NCI-H2227 (cell line): ENCODE measurements at regions not wholly inside any gene's neighbourhood (a gene's known extent, or its start where the extent isn't known, plus 50 kb on each side); places are given as distances from the start of the nearest gene placed in this dataset.
"Not testable (repeated sequence)": the region's sequence is repeated elsewhere in the genome, so short reads cannot be mapped to it uniquely, and the experiment has no call there.

ENCODE experiments used
- DNase-seq: peaks from one replicate; lab custom pipeline; 2025; ENCODE audit not compliant: unreplicated experiment; lab: John Stamatoyannopoulos, UW

- DNase-seq, result peak; percentile 24
Observed at GRCh38 chr11:116384407-116384806, 388.4 kb downstream of the BUD13 start.

GRCh38 chr11:116379185-116379828 is 393.5 kb downstream of the BUD13 start:
- no peak for DNase-seq

DNA sequence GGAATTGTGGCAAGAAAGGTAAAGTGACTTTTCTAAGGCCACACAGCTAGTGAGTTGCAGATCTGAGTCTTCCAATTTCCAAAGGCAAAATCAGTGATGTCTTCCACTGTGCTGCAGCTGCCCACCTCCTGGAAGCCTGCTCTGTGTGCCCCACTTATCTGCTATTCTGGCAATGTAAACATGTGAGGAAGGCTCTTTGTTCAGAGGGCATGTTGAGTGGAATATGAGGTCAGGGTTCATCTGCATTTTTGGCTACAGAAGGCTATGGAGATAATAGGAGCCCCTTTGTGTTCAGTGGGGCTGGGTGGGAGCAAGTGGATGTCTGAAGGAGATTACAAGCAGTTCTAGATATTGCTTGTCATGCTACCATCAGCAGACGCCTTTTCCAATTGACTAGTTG is 396.2 kb downstream of the BUD13 start:
- peak; percentile 83 for DNase-seq

DNA sequence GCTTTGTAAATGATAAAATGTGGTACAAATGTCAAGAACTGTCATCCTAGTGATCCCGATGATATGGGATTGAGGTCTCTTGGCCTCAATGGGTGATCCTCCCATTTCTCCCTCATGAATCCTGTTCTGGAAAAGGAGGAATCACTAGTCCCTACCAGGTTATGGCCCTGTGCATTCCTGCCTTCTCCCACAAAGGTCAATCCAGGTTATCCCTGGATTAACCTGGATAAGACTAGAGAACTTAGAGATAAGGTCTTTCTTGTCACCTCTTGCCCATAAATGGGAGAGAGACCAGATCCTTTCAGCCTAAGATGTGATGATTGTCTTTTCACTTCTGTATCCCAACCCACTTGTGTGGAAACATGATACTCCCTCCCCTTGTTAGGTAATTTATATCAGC is 396.7 kb downstream of the BUD13 start:
- DNase-seq, result no peak

- no peak for DNase-seq
Observed at GRCh38 chr11:116375221-116375620, 397.6 kb downstream of the BUD13 start.

- DNase-seq, result no peak
Observed at GRCh38 chr11:116374085-116374484, 398.7 kb downstream of the BUD13 start.

DNA sequence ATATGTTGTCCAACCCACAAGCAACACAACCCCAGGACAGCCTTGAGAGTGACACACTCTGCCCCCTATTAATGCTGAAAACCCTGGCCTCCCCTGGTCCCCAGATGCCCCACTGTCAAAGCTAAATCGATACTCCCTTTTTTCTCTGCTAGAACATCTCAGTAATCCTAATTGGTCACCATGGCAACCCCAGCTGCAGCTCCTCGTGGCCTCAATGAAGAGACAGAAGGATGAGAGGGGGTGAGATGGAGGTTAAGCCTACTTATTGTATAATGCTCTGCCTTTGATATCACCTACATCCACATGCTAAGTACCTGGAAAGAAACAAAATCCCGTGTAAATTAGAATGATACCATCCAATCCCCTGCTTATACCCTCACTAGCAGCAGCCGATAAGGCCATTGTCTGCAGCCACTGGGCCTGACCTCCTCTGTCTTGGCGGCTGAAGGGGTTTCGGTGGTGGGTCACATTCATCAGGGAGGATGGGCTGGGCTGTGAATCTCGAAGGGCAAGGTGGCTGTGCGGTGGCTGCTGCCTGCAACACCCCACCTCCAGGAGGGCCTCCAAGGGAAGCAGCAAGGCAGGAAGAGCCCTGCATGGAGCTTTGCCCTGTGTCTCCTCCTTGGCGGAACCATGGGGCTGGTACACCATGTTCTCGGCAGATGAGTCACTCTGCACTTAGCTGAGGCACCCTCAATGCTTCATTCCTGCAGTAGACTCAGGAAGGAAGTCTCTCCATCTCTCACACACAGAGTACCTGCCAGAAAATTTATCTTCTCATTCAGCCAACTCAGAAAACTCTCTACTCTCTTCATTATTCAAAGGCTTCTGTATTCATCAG is 399.5 kb downstream of the BUD13 start:
- peak; percentile 87 for DNase-seq

DNA sequence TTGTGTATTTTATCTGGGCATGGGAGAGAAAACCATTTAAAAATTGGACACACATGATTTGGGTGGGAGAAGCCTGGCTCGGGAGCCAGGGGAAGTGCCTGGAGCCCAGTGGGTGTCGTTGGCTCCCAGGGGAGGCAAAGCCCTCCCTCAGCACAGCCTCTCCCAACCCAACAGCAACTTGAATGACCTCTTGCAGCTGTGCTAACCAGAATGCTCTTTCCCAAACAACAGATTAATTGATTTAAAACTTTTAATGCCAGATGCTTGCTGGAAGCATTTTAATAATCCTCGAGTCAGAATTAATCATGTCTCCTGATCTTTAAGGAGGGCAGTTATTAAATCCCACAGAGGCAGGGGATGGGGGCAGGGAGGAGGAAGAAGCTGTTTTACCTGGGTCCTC is 401.6 kb downstream of the BUD13 start:
- DNase-seq, result no peak

GRCh38 chr11:116368784-116369183 is 404.0 kb downstream of the BUD13 start:
- no peak for DNase-seq

- DNase-seq, result no peak
Observed at GRCh38 chr11:116366980-116367645, 405.7 kb downstream of the BUD13 start.

GRCh38 chr11:116366451-116366850 is 406.3 kb downstream of the BUD13 start:
- DNase-seq, result no peak

GRCh38 chr11:116364925-116365324 is 407.9 kb downstream of the BUD13 start:
- not testable (repeated sequence) for DNase-seq

DNA sequence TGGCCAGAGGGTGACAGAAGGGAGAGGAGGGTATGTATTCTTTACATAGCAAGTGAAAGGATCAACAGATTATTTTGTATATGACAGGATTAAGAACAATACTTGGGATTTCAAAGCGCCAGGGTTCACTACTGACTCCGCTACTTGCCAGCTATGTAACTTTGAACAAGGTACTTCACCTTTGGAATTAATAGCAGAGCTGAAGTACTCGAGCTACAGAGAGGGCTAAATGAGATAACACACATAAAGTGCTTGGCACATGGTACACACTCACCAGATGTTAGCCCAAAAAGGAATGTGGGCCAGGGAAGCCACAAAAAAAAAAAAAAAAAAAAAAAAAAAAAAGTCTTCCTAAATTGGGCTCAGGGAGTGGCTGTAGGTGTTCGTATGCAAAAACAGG is 408.4 kb downstream of the BUD13 start:
- DNase-seq, result no peak

- no peak for DNase-seq
Observed at GRCh38 chr11:116360221-116360941, 412.4 kb downstream of the BUD13 start.

DNA sequence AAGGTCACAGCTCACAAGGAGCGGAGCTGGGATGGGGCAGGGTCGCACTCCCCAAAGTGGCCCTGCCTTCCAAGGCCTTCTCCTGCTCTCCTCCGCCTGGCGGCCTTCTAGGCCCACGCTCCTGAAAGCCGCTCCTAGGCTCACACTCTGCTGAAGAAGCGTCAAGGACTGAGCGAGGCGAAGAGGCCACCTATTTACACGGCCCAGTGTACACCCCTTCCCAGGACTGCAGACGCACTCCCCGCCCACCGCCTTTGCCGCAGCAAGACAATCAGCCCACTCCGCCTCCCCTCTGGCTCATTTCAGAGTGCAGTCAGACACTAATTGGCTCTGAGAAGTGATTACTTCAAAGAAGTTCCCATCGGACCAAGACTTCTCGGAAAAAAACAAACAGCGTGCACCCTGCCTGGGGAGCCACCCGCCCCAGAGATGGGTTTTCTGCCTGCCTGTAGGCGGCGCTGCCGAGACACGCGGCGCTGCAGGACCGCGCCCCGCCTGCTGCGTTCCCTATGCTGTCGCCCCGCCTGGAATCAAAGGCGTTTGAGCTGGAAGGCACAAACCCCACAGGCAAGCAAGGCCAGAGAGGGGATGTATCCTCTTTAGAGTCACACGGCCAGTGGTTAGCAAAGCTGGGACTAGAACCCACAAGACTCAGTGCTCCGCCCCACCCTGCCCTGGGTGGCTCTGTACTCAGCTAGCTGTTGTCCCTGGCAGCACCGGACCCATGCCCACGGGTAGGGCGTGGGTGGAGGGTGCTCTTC is 414.8 kb downstream of the BUD13 start:
- no peak for DNase-seq

DNA sequence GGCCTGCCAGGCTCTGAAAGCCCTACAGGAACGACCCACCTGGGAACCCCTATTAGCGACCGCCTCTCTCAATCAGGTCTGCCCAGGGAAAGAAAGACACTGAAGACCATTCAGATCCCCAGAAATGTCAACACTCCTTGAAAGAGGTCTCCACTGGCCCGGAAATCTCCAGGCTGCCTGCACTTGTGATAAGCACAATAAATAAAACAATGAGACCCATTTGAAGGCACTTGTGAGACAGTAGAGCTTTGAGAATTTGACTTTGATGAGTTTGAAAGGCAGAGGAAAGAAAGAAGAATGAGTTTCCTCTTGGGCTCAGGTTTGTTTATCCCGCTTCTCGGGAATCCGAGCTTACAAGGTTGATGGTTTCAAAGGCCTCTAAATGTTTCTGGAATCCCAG is 416.3 kb downstream of the BUD13 start:
- DNase-seq, result no peak

DNA sequence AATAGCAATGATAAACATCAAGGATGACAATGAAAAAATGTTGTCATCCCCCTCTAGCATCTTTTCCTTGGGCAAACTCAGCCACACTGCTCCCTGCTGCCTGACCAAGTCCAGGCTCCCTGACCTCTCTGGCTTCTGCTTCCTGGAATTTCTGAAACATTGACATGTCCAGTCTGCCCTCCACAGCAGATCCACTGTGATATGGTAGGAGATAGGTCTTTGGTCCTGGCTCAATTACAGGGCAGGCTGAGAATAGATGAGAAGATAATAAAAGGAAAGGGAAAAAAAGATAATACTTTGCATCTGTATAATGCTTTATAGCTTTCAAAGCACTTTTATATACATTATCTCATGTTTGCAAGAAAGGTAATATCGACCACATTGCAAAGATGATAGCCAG is 417.7 kb downstream of the BUD13 start:
- no peak for DNase-seq

- no peak for DNase-seq
Observed at GRCh38 chr11:116353589-116353988, 419.2 kb downstream of the BUD13 start.

DNA sequence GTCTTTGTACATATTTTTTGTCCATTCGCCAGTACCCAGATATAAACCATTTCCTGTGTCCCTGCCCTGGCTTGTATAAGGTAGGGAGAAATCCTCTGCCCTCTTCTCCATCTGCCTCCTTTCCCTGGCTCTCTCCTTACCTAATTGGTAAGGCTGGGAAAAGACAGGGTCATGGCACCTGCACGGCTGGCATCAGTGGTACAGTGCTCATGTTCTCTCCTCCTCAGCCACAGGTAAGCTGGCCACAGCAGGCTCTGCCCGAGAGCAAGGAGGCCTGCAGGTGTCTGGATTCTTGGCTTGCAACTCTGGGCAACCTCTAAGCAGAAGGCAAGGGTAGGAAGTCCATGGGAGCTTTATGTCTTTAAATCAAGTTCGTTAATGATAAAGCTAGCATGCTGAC is 419.9 kb downstream of the BUD13 start:
- DNase-seq, result no peak

DNA sequence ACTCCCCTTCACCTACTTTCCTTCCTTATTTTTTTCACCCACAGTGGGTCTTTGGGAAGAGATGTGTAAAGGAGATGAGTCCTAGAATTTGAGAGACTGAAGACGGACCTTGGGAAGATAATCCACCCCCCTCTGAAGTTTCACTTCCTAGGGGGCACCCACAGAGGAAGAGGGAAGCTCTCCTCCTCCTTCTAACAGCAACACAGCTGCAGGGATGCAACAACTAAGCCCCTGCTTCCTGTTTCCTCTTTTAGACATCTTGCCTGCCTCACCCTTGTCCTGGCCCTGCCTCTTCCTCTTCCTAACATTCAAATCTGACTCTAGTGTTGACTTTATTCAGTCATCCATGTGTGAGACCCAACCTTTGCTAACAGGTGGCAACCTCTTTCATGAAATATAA is 424.6 kb downstream of the BUD13 start:
- DNase-seq, result no peak

GRCh38 chr11:116345575-116345974 is 427.2 kb downstream of the BUD13 start:
- no peak for DNase-seq
